ENCODE measurements at regions not wholly inside any gene's neighbourhood (a gene's known extent, or its start where the extent isn't known, plus 50 kb on each side); places are given as distances from the start of the nearest gene placed in this dataset.

DNA sequence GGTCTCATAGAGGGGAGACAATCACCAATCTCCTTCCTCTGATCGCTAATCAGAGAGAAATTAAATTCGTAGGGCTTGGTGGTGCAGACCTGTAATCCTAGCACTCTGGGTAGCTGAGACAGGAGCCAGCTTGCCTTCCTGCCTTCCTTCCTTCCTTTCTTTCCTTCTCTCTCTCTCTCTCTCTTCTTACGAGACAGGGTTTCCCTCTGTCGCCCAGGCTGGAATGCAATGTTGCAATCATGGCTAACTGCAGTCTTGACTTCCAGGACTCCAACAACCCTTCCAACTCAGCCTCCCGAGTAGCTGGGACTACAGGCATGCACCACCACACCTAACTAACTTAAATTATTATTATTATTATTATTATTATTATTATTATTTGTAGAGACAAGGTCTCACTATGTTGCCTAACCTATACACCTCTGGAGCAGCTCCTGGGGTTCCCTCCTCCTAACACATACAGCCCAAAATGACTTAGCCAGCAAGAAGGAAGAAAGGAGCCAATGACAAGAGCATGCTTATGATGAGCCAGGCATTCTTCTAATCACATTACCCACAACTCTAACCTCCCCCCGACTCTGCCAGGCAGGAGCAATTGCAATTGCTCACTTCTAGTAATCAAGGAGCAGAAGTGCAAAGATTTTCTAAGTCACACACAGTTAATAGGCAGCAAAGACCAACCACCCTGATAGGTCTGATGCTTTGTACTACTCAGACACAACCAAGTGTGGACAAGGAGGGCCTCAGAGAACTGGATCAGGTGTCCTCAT lies 105.4 kb upstream of the F3 start:
- H3K4me3 ChIP-seq (ENCODE audit: low read depth, low read length), result no peak overlapping the region
- no peak for DNase-seq (ENCODE audit: low read depth)
- TF ChIP-seq CTCF (IDR thresholded peaks at IDR 0.05; ENCODE audit: low read depth, low read length, missing control alignments), result no peak

GRCh38 chr1:94646141-94646643 lies 104.6 kb upstream of the F3 start:
- TF ChIP-seq CTCF (IDR thresholded peaks at IDR 0.05; ENCODE audit: low read depth, low read length, missing control alignments), result no peak
- H3K4me3 ChIP-seq (ENCODE audit: low read depth, low read length), result no peak overlapping the region
- no peak for DNase-seq (ENCODE audit: low read depth)

DNA sequence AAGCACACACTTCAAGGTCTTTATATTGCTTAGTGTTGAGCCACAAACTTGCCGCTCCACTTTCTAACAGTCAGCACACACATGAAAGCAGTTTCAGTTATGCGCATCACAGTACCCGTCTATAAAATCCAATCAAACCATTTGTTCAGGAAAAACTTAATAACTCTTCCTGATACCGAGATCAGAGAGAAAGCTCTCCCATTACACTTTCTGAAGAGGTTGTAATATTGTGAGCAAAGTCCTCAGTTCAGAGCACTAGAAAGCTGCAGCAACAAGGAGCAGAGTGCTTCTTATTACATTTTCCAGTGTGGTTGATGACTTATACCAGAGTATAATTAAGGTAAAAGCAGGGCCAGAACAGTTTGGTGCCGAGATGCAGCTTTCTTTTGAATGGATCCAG lies 102.8 kb upstream of the F3 start:
- H3K4me3 ChIP-seq (ENCODE audit: low read depth, low read length), result no peak overlapping the region
- no peak for TF ChIP-seq CTCF (IDR thresholded peaks at IDR 0.05; ENCODE audit: low read depth, low read length, missing control alignments)
- DNase-seq (ENCODE audit: low read depth), result no peak

GRCh38 chr1:94643819-94644218 lies 102.3 kb upstream of the F3 start:
- no peak for TF ChIP-seq CTCF (IDR thresholded peaks at IDR 0.05; ENCODE audit: low read depth, low read length, missing control alignments)
- no peak overlapping the region for H3K4me3 ChIP-seq (ENCODE audit: low read depth, low read length)
- DNase-seq (ENCODE audit: low read depth), result no peak

DNA sequence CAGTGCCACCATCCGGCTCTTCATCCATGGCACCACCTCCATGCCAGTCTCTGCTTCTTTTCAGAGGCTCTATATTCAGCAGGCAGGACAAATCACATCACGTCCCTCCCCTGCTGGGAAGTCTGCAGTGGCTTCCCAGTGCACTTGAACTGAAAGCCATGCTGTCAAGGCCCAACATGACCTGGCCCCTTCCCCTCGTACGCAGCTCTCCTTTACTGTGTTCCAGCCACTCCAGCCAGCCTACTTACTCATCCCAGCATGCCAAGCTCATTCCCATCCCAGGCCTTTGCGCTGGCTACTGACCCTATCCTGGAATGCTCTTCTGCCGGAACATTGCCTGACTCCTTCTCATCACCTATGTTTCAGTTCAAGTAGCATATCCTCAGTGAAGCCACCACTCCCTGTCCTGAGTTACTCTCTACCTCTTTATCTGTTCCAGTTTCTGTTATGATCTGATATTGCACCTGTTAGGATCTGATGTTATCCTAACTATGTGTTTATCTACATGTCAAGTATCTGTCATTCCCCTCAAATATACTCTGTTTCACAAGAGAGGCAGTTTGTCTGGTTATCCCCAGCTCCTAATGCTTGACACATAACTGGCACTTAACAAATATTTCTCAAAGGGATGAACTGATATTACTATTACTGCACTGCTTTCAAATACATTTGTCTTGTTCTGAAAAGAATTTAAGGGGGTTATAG lies 101.2 kb upstream of the F3 start:
- H3K4me3 ChIP-seq (ENCODE audit: low read depth, low read length), result no peak overlapping the region
- no peak for DNase-seq (ENCODE audit: low read depth)
- TF ChIP-seq CTCF (IDR thresholded peaks at IDR 0.05; ENCODE audit: low read depth, low read length, missing control alignments), result no peak

GRCh38 chr1:94641990-94642389 lies 100.4 kb upstream of the F3 start:
- no peak overlapping the region for H3K4me3 ChIP-seq (ENCODE audit: low read depth, low read length)
- no peak for TF ChIP-seq CTCF (IDR thresholded peaks at IDR 0.05; ENCODE audit: low read depth, low read length, missing control alignments)
- DNase-seq (ENCODE audit: low read depth), result no peak
